Transverse colon (tissue), 4 donors: ENCODE measurements at regions not wholly inside any gene's neighbourhood (a gene's known extent, or its start where the extent isn't known, plus 50 kb on each side); places are given as distances from the start of the nearest gene placed in this dataset.

Experiments
- CTCF ChIP-seq, 5 experiments: fragments of 200-600 bp in 3 of 5; fragments of 450-650 bp in 2 of 5; sonication (generic) in 3 of 5; IDR thresholded peaks; 1 replicate in 2 of 5; 2 replicates in 3 of 5; pipeline ENCODE4 v1.5.1; 2016 to 2017; ENCODE audit warnings: antibody characterized with exemption in 5 of 5, inconsistent platforms in 3 of 5, mild to moderate bottlenecking in 2 of 5, moderate library complexity in 1 of 5
- EP300 ChIP-seq: sonication (generic); formaldehyde crosslinking; IDR thresholded peaks from one replicate; pipeline ENCODE4 v1.6.1; 2017; ENCODE audit warnings: antibody characterized with exemption, low read depth
- POLR2A ChIP-seq: fragments of 450-650 bp; IDR thresholded peaks from one replicate; pipeline ENCODE4 v1.6.1; 2016; ENCODE audit warnings: antibody characterized with exemption, mild to moderate bottlenecking, moderate library complexity
- POLR2AphosphoS5 ChIP-seq, 3 donors: sonication (generic); formaldehyde crosslinking; IDR thresholded peaks; one replicate each; pipeline ENCODE4 v1.6.1; 2016; ENCODE audit warnings: antibody characterized with exemption in 3 of 3

- no peak for TF ChIP-seq POLR2AphosphoS5 (IDR thresholded peaks at IDR 0.05)
- TF ChIP-seq POLR2A: no peak
- TF ChIP-seq CTCF (IDR thresholded peaks at IDR 0.05): no peak
- TF ChIP-seq EP300: no peak
Measured at GRCh38 chr2:194917519-194917918, 739.5 kb upstream of the SLC39A10 start.
